ENCODE measurements at regions not wholly inside any gene's neighbourhood (a gene's known extent, or its start where the extent isn't known, plus 50 kb on each side); places are given as distances from the start of the nearest gene placed in this dataset.

- Histone ChIP-seq H3K9me3 (no peaks in the 10 kb centered on the region), H3K27ac (no peak overlapping the region), H3K4me3 (no peak overlapping the region), H3K4me2 (no peak overlapping the region), H3K4me1 (no peaks in the 10 kb centered on the region)
- ChIA-PET POLR2A (no interaction called here), CTCF (no interaction called here)
- ATAC-seq = no peak
- no peak for TF ChIP-seq HDAC2 (IDR thresholded peaks at IDR 0.05)
- no peak for TF ChIP-seq ATOH8 (CRISPR knock-in tag; IDR thresholded peaks at IDR 0.05; ENCODE audit: low read depth)
- TF ChIP-seq E2F6 (IDR thresholded peaks at IDR 0.05; ENCODE audit: borderline replicate concordance, low read depth) = no peak
- no peak for TF ChIP-seq FOXS1 (CRISPR knock-in tag; IDR thresholded peaks at IDR 0.05)
- TF ChIP-seq KDM1A (IDR thresholded peaks at IDR 0.05; ENCODE audit: low read depth) = no peak
- no peak for TF ChIP-seq TP53 (CRISPR knock-in tag; IDR thresholded peaks at IDR 0.05)
- TF ChIP-seq BHLHE40 (IDR thresholded peaks at IDR 0.05; ENCODE audit: low read depth, low read length) = no peak
- no peak for TF ChIP-seq ZC3H11A (IDR thresholded peaks at IDR 0.05)
- TF ChIP-seq REST (IDR thresholded peaks at IDR 0.05) = no peak
- WGBS (ENCODE audit: missing lambda C conversion rate) = 35% methylated on average over 3 of the region's 3 CpGs
- FAIRE-seq = no peak
- no peak for DNase-seq (ENCODE audit: low read depth in 1 of 2, low spot score in 1 of 2)
These were observed 610.2 kb upstream of the CHRM3 start for GRCh38 chr1:238776126-238776525.

GRCh38 chr1:238772322-238772721 lies 614.0 kb upstream of the CHRM3 start:
- Histone ChIP-seq H3K4me3 (no peak overlapping the region), H3K9me3 (0 out of 3 replicates have a peak, but pooled peaks cover 3% of the 10 kb centered on the region), H3K27ac (no peak overlapping the region), H3K4me2 (no peak overlapping the region), H3K4me1 (no peaks in the 10 kb centered on the region)
- FAIRE-seq (no peak), DNase-seq (ENCODE audit: low read depth in 1 of 2, low spot score in 1 of 2) (no peak), ATAC-seq (no peak)
- 43% methylated on average over 2 of the region's 2 CpGs for WGBS (ENCODE audit: missing lambda C conversion rate)
- POLR2A ChIA-PET = no interaction called here
- no peak for TF ChIP-seq ATOH8 (CRISPR knock-in tag; IDR thresholded peaks at IDR 0.05; ENCODE audit: low read depth)
- TF ChIP-seq USF2 (IDR thresholded peaks at IDR 0.05) = no peak
- no peak for TF ChIP-seq POLR2A (IDR thresholded peaks at IDR 0.05; ENCODE audit: low read length)
- no peak for TF ChIP-seq RNF2 (IDR thresholded peaks at IDR 0.05; ENCODE audit: borderline replicate concordance, low read depth)
- TF ChIP-seq TP53 (CRISPR knock-in tag; IDR thresholded peaks at IDR 0.05) = no peak
- TF ChIP-seq SMC3 (IDR thresholded peaks at IDR 0.05) = no peak
- TF ChIP-seq MYC (IDR thresholded peaks at IDR 0.05; ENCODE audit: borderline replicate concordance, low read length) = no peak
- no peak for TF ChIP-seq MAX (IDR thresholded peaks at IDR 0.05)
- TF ChIP-seq ZNF302 (CRISPR knock-in tag; IDR thresholded peaks at IDR 0.05) = no peak
- no peak for TF ChIP-seq HOXB5 (CRISPR knock-in tag; IDR thresholded peaks at IDR 0.05)
- TF ChIP-seq CHD4 (IDR thresholded peaks at IDR 0.05; ENCODE audit: borderline replicate concordance) = no peak
- no peak for TF ChIP-seq BCL3 (IDR thresholded peaks at IDR 0.05)
- no peak for TF ChIP-seq ZSCAN20 (CRISPR knock-in tag; IDR thresholded peaks at IDR 0.05)
- TF ChIP-seq ZC3H11A (IDR thresholded peaks at IDR 0.05) = no peak
- TF ChIP-seq HES2 (IDR thresholded peaks at IDR 0.05) = no peak
- TF ChIP-seq HOXA7 (CRISPR knock-in tag; IDR thresholded peaks at IDR 0.05) = no peak
- TF ChIP-seq EP300 (IDR thresholded peaks at IDR 0.05) = no peak
- TF ChIP-seq RARB (CRISPR knock-in tag; IDR thresholded peaks at IDR 0.05) = no peak
- CTCF ChIA-PET = no interaction called here
